ENCODE measurements at regions not wholly inside any gene's neighbourhood (a gene's known extent, or its start where the extent isn't known, plus 50 kb on each side); places are given as distances from the start of the nearest gene placed in this dataset.

DNA sequence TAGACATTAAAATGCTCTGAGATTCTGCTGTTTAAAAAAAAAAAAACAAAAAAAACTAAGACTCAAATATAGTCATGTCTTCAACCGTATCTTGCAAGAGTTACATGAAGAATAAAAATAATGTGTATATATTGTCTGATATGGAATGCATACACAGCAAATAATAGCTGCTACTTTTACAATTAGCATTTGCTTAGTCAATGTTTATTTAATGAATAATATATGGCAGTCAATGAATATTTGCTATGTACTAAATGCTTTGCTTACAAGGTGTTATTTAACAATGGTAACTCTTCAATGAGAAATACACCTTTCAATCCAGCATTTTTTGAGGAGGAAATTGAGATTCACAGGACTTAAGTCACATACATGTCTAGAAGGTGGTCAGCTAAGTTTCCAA is 718.8 kb upstream of the SOX9 start:
- Histone ChIP-seq H3K27ac (replicated peaks in 1 of 4) (no peak overlapping the region), H3K4me3 (no peak overlapping the region), H3K36me3 (no peaks in the 10 kb centered on the region), H3K4me1 (no peaks in the 10 kb centered on the region), H3K9me3 (no peaks in the 10 kb centered on the region), H3K27me3 (no peaks in the 10 kb centered on the region)
- intact Hi-C loops (cut with DNase I), result no loop called here
- WGBS, result 88% methylated on average over 1 of the region's 1 CpG
- no peak for DNase-seq (ENCODE audit: extremely low spot score)
- TF ChIP-seq, protein P1, sequence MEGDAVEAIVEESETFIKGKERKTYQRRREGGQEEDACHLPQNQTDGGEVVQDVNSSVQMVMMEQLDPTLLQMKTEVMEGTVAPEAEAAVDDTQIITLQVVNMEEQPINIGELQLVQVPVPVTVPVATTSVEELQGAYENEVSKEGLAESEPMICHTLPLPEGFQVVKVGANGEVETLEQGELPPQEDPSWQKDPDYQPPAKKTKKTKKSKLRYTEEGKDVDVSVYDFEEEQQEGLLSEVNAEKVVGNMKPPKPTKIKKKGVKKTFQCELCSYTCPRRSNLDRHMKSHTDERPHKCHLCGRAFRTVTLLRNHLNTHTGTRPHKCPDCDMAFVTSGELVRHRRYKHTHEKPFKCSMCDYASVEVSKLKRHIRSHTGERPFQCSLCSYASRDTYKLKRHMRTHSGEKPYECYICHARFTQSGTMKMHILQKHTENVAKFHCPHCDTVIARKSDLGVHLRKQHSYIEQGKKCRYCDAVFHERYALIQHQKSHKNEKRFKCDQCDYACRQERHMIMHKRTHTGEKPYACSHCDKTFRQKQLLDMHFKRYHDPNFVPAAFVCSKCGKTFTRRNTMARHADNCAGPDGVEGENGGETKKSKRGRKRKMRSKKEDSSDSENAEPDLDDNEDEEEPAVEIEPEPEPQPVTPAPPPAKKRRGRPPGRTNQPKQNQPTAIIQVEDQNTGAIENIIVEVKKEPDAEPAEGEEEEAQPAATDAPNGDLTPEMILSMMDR (IDR thresholded peaks at IDR 0.05), result no peak
- TF ChIP-seq POLR2A (IDR thresholded peaks at IDR 0.05; ENCODE audit: low read depth) (no peak), EP300 (IDR thresholded peaks at IDR 0.05) (no peak), POLR2AphosphoS5 (IDR thresholded peaks at IDR 0.05) (no peak)

GRCh38 chr17:71402661-71403141 is 718.1 kb upstream of the SOX9 start:
- TF ChIP-seq EP300 (IDR thresholded peaks at IDR 0.05) (no peak), POLR2AphosphoS5 (IDR thresholded peaks at IDR 0.05) (no peak), POLR2A (IDR thresholded peaks at IDR 0.05; ENCODE audit: low read depth) (no peak)
- TF ChIP-seq, protein P1 (IDR thresholded peaks at IDR 0.05), result no peak
- no peaks in the 10 kb centered on the region for H3K4me1 ChIP-seq
- no peaks in the 10 kb centered on the region for H3K27me3 ChIP-seq
- H3K9me3 ChIP-seq, result no peaks in the 10 kb centered on the region
- no peak for DNase-seq (ENCODE audit: extremely low spot score)
- H3K4me3 ChIP-seq, result no peak overlapping the region
- H3K27ac ChIP-seq (replicated peaks in 1 of 4), result no peak overlapping the region
- H3K36me3 ChIP-seq, result no peaks in the 10 kb centered on the region
- intact Hi-C loops (cut with DNase I), result no loop called here
- WGBS, result 76% methylated on average over 3 of the region's 3 CpGs

- intact Hi-C loops (cut with DNase I), result no loop called here
Measured at GRCh38 chr17:71405101-71405500, 715.7 kb upstream of the SOX9 start.

DNA sequence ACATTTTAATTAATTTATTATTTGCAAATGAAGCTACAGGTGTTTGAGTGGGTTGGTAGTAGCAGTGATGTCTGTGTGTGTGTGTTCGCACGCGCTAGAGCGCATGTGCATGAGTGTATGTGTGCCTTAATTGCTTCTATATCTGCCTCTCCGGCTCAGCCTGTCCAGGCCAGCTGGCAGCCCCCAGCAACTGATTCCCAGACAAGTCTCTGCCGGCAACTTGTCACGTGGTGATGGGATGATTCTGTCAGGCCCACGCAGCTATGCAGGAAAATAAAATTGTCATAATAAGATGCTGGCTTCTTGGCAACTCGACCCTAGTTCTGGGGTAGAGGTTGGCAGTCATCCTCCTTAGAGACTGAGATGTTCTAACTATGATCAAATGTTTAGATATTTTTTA is 712.8 kb upstream of the SOX9 start:
- 76% methylated on average over 9 of the region's 9 CpGs for WGBS
- Histone ChIP-seq H3K27ac (replicated peaks in 1 of 4) (no peak overlapping the region), H3K9me3 (no peaks in the 10 kb centered on the region), H3K36me3 (no peaks in the 10 kb centered on the region), H3K27me3 (no peaks in the 10 kb centered on the region), H3K4me1 (no peaks in the 10 kb centered on the region), H3K4me3 (no peak overlapping the region)
- intact Hi-C loops (cut with DNase I), result no loop called here
- TF ChIP-seq POLR2AphosphoS5 (IDR thresholded peaks at IDR 0.05) (no peak), POLR2A (IDR thresholded peaks at IDR 0.05; ENCODE audit: low read depth) (no peak), EP300 (IDR thresholded peaks at IDR 0.05) (no peak)
- TF ChIP-seq, protein P1 (IDR thresholded peaks at IDR 0.05), result no peak
- no peak for DNase-seq (ENCODE audit: extremely low spot score)

More at GRCh38 chr17:71405101-71405500, 715.7 kb upstream of the SOX9 start:
- Histone ChIP-seq H3K27ac (replicated peaks in 1 of 4) (no peak overlapping the region), H3K4me1 (no peaks in the 10 kb centered on the region), H3K27me3 (no peaks in the 10 kb centered on the region), H3K9me3 (no peaks in the 10 kb centered on the region), H3K4me3 (no peak overlapping the region), H3K36me3 (no peaks in the 10 kb centered on the region)
- 87% methylated on average over 3 of the region's 3 CpGs for WGBS
- DNase-seq (ENCODE audit: extremely low spot score), result no peak
- TF ChIP-seq EP300 (IDR thresholded peaks at IDR 0.05), result no peak
- TF ChIP-seq POLR2AphosphoS5 (IDR thresholded peaks at IDR 0.05), result no peak
- no peak for TF ChIP-seq POLR2A (IDR thresholded peaks at IDR 0.05; ENCODE audit: low read depth)
- TF ChIP-seq, protein P1 (IDR thresholded peaks at IDR 0.05), result no peak

DNA sequence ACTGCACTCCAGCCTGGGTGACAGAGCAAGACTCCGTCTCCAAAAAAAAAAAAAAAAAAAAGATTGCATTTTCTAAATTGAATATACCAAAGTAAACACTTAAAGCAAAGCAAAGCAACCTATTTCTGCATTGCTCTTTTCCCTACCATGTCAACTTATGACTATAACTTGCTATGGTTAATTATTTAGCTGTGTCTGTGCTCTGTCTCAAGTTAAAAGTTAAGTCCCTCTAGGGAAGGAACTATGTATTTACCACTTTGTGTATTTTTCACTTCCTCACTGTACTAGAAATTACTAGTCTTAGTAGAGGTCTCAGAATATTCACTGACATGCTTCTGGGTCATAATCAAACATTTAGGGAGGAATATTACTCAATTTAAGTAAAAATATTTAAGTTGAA is 711.7 kb upstream of the SOX9 start:
- Histone ChIP-seq H3K4me1 (no peaks in the 10 kb centered on the region), H3K4me3 (no peak overlapping the region), H3K27me3 (no peaks in the 10 kb centered on the region), H3K36me3 (no peaks in the 10 kb centered on the region), H3K27ac (replicated peaks in 1 of 4) (no peak overlapping the region), H3K9me3 (no peaks in the 10 kb centered on the region)
- DNase-seq (ENCODE audit: extremely low spot score), result no peak
- WGBS, result 95% methylated on average over 1 of the region's 1 CpG
- intact Hi-C loops (cut with DNase I), result no loop called here
- TF ChIP-seq POLR2A (IDR thresholded peaks at IDR 0.05; ENCODE audit: low read depth) (no peak), POLR2AphosphoS5 (IDR thresholded peaks at IDR 0.05) (no peak), EP300 (IDR thresholded peaks at IDR 0.05) (no peak)
- TF ChIP-seq, protein P1 (IDR thresholded peaks at IDR 0.05), result no peak
